ENCODE measurements at regions not wholly inside any gene's neighbourhood (a gene's known extent, or its start where the extent isn't known, plus 50 kb on each side); places are given as distances from the start of the nearest gene placed in this dataset.
"Not testable (repeated sequence)": the region's sequence is repeated elsewhere in the genome, so short reads cannot be mapped to it uniquely, and the experiment has no call there.

DNA sequence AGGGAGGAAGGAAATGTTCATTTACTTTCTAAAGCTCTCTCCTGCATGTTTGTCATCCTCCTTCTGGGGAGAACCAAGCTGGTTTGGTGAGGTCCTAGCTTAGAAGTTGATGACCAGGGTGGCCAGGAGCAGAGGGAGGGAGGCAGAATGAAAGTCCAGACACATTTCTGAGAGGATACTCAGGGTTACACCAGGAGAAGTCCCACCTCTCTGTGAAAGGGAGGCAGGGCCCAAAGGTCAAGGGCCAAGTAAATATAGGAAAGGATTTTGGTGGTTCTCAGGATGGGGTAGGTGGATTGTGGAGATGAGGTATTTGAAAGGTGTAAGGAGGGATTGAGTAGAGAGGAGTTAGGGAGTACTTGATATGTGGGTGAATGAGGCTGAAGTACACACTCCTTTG, 58.0 kb upstream of the FBXO11 start:
- DNase-seq, result no peak

- DNase-seq, result peak; percentile 2 to 6
These were observed 58.6 kb upstream of the FBXO11 start for GRCh38 chr2:47964722-47965434.

DNA sequence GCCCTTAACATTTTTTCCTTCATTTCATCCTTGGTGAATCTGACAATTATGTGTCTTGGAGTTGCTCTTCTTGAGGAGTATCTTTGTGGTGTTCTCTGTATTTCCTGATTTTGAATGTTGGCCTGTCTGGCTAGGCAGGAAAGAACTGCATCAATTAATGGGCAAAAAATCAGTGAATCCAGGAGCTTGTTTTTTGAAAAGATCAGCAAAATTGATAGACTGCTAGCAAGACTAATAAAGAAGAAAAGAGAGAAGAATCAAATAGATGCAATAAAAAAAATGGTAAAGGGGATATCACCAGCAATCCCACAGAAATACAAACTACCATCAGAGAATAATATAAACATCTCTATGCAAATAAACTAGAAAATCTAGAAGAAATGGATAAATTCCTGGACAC, 70.4 kb upstream of the FBXO11 start:
- DNase-seq, result not testable (repeated sequence)

GRCh38 chr2:47984041-47984440, 77.7 kb upstream of the FBXO11 start:
- DNase-seq, result no peak

GRCh38 chr2:47990503-47990902, 84.2 kb upstream of the FBXO11 start:
- DNase-seq, result no peak

DNA sequence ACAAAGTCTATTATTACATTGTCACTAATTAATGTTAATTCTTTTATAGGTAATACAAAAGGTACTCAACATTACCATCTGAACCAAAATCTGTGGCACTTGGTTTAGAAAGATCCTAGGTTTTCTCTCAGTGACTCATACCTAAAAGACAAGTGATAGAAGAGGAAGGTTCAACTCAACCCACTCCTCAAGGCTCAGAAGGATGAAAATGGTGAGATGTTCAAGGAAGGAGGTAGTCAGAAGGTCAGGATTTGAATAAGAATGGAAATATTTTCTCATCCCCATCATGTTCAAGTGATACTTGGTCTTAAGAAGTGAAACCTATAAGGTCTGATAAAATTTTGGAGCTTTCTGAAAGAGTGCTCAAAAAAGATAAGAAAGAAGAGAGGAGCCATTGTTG, 86.4 kb upstream of the FBXO11 start:
- no peak for DNase-seq

DNA sequence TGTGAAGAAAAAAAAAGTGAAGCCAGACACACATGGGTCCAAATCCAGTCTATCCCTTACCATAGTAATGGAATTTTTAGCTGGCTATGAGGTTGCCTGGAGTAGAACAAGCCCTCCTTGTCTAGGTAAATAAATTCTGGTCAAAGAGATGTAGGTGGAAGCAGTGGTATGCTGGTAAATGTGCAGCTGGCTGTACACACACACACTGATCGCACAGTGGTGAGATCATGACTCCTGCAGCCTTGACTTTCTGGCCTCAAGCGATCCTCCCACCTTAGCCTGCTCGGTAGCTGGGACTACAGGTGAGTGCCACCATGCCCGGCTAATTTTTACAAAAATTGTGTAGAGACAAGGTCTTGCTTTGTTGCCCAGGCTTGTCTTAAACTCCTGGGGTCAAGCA, 90.5 kb upstream of the FBXO11 start:
- DNase-seq, result no peak

DNA sequence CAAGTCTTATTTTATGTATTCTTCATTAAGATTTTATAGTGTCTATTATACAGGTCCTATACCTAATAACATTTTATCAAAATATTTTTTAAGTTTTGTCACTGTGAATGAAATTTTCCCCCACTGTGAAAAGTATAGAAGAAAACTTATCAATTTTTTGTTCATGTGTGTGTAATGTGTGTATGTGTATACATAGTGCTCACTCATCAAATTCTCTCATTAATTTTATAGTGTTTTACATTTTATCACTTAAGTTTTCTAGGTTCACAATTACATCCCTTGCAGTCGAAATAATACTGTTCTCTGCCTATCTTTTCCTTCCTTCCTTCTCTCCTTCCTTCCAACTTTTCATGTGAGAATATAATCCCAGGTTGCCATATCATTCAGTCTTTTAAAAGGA, 93.2 kb upstream of the FBXO11 start:
- no peak for DNase-seq

DNA sequence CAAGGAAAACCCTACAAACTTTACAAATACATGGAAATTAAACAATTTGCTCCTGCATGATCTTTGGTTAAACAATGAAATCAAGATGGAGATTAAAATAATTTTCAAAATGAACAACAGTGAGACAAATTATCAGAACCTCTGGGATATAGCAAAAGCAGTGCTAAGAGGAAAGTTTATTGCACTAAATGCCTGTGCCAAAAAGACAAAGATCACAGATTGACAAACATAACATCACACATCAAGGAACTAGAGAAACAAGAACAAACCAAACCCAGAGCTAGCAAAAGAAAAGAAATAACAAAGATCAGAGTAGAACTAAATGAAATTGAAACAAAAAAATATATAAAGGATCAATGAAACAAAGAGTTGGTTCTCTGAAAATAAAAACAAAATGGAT, 95.2 kb upstream of the FBXO11 start:
- DNase-seq, result no peak

- DNase-seq, result no peak
These were observed 99.8 kb upstream of the FBXO11 start for GRCh38 chr2:48006094-48006493.

DNA sequence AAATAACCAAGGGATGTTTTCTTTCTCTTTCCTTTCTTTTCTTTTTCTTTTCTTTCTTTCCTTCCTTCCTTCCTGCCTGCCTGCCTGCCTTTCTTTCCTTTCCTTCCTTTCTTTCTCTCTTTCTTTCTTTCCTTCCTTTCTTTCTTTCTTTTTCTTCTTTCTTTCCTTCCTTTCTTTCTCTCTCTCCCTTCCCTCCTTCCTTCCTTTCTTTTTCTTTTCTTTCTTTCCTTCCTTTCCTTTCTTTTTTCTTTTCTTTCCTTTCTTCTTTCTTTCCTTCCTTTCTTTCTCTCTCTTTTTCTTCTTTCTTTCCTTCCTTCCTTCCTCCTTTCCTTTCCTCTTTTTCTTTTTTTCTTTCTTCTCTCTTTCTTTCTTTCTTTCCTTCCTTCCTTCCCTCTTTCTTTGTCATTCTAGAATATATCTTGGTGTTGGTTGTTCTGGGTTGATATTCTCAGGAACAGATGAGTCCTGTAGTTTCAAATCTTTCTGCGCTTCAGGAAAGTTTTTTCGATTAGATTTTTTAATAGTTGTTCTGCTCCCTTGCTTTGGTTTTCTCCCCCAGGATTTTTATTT, 101.5 kb upstream of the FBXO11 start:
- DNase-seq, result no peak

DNA sequence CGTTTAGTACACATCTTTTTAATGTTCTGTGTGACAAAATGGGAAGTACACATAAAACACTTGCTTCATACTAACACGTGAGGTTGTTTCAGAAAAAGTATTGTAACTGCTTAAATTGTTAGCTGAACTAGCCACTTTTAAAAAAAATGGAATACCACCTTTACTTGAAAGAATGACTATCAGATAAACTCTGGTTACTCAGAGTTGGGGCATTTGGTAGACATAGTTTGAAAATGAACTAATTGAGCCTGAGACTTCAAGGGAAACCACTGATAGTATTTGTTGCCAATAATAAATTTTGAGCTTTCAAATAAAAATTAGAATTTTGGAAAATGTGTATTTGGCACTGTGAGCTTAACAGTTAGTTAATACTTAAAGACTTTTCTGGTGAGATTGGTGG, 103.0 kb upstream of the FBXO11 start:
- DNase-seq, result no peak

DNA sequence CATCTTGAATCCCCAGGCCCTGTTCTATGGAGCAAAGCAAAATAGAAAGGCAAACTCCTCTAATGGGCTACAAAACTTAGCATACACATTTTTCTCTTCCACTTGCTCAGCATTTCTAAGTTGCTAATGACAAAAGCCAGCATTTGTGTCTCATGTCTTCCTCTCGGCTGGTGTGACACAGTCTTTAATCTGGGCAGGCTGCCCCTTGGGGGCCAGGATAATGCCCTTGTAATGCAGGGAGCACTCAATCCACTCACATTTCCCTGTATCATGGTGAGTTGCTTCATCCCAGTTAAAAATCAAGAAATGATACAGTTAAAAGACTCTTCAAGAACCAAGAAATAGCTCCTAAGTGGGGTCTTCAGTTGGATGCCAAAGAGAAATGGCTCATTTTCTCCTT, 109.1 kb upstream of the FBXO11 start:
- DNase-seq, result no peak

GRCh38 chr2:48016225-48017019, 110.1 kb upstream of the FBXO11 start:
- no peak for DNase-seq

- DNase-seq, result no peak
These were observed 110.8 kb upstream of the FBXO11 start for GRCh38 chr2:48017136-48017535.

DNA sequence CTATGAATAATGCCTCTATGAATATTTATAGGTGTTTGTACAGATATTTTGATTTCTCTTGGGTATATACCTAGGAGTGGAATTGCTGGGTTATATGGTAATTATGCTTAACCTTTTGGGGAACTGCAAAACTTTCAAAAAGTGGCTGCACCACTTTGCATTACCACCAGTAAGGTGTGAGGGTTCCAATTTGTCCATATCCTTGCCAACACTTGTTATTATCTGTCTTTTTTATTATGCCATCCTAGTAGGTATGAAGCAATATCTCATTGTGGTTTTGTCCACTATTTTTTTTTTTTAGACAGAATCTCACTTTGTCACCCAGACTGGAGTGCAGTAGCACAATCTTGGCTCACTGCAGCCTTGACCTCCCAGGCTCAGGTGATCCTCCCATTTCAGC, 112.2 kb upstream of the FBXO11 start:
- no peak for DNase-seq

GRCh38 chr2:48026865-48027264, 120.6 kb upstream of the FBXO11 start:
- no peak for DNase-seq

GRCh38 chr2:48032765-48033164, 126.5 kb upstream of the FBXO11 start:
- DNase-seq, result no peak

DNA sequence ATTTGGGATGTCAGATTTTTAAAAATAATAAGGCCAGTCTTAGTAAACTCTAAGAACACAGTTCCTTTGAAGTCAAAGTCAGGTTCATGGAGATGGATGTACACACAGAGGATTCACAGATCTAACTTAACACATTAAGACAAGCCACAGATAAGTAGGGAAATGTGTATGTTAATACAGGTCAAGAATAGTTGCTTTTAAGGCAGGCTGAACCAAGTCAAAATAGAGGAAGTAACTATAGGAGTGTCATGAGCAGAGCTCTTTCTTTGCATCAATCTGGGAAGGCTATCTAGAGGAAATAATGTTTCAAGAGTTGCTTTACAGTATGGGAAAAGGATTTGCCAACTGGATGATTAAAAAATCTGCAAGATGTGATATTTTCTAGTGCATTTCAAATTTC, 128.0 kb upstream of the FBXO11 start:
- peak in 1 of 2 donors; percentile 1 for DNase-seq

DNA sequence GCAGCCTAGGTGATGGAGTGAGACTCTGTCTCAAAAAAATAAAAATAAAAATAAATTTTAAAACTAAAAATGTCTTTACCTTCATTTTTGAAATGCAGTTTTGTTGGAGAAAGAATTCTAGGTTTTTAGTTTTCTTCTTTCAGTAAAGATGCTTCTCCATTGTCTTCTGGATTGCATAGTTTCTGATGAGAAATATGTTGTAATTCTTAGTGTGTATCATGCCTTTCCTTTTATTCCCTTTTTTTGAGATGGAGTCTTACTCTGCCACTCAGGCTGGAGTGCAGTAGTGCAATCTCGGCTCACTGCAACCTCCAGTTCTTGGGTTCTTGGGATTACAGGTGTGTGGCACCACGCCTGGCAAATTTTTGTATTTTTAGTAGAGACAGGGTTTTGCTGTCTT, 130.0 kb upstream of the FBXO11 start:
- DNase-seq, result no peak

- no peak for DNase-seq
These were observed 133.1 kb upstream of the FBXO11 start for GRCh38 chr2:48039209-48039990.

DNA sequence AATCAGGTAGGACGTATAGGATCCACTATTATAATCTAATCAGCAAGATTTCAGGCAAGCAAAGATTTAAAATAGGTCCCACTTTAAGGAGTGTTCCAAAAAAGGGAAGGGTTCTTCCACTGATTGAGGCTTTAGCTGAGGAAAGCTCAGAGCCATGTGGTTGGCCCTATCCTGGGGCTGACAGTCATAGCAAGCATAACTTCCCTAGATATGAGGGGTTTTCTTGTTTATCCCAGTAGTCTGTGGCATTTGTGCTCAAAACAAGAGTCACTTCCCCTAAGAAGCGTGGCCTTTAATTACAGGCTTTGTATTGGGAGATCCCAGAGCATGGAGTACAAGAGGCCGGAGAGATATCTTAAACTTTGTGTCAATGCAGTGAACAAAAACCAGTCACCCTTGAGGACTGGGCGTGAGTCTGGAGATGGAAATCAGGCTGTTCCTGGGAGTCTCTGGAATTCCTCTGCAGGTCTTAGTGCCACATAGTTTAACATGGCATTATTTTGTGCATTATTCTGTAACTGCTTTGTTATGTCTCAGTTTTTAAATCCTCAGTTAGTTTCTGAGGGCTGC, 136.9 kb upstream of the FBXO11 start:
- DNase-seq, result peak in 1 of 2 donors; percentile 1

- no peak for DNase-seq
These were observed 137.4 kb upstream of the FBXO11 start for GRCh38 chr2:48043746-48044145.
